Testis (tissue), 2 donors: ENCODE measurements at regions not wholly inside any gene's neighbourhood (a gene's known extent, or its start where the extent isn't known, plus 50 kb on each side); places are given as distances from the start of the nearest gene placed in this dataset.

Experiments used
- DNase-seq: peaks from one replicate; pipeline ENCODE4 v3.0.0-alpha.2; 2019
- H3K27ac ChIP-seq, 2 donors: fragments of 200-600 bp; sonication (generic); one replicate each; pipeline ENCODE4 v1.5.1; 2019
- H3K27me3 ChIP-seq: fragments of 200-600 bp; sonication (generic); one replicate; pipeline ENCODE4 v1.5.1; 2019
- H3K36me3 ChIP-seq: fragments of 200-600 bp; sonication (generic); one replicate; pipeline ENCODE4 v1.5.1; 2017; ENCODE audit warnings: low read depth; ENCODE audit errors: missing control alignments
- H3K4me1 ChIP-seq: fragments of 200-600 bp; sonication (generic); one replicate; pipeline ENCODE4 v1.5.1; 2019
- H3K4me3 ChIP-seq, 2 donors: fragments of 200-600 bp; sonication (generic); one replicate each; pipeline ENCODE4 v1.5.1; 2017 to 2019
- H3K9me3 ChIP-seq: fragments of 200-600 bp; sonication (generic); one replicate; pipeline ENCODE4 v1.5.1; 2017
- CTCF ChIP-seq, 3 experiments: fragments of 450-650 bp in 2 of 3; fragments of 200-600 bp in 1 of 3; sonication (generic) in 1 of 3; IDR thresholded peaks; one replicate each; pipeline ENCODE4 v1.5.1; 2016 to 2019; ENCODE audit warnings: antibody characterized with exemption in 3 of 3, mild to moderate bottlenecking in 2 of 3, moderate library complexity in 1 of 3
- POLR2A ChIP-seq: fragments of 450-650 bp; IDR thresholded peaks from one replicate; pipeline ENCODE4 v1.6.1; 2017; ENCODE audit warnings: antibody characterized with exemption, mild to moderate bottlenecking, moderate library complexity
- WGBS, 2 donors: methylation state at CpG; one replicate each; pipeline ENCODE4 v1.1.5; 2018; 5-methylcytosine and 5-hydroxymethylcytosine counted together
- intact Hi-C: fragments of 100-400 bp; cut with DNase I; formaldehyde crosslinking; loops from one replicate; pipeline ENCODE4 v1.15.1; 2023; ENCODE audit warnings: low total_unique reads

GRCh38 chr1:240031009-240031408 is 60.7 kb upstream of the FMN2 start:
- TF ChIP-seq POLR2A (no peak), CTCF (IDR thresholded peaks at IDR 0.05) (no peak)

DNA sequence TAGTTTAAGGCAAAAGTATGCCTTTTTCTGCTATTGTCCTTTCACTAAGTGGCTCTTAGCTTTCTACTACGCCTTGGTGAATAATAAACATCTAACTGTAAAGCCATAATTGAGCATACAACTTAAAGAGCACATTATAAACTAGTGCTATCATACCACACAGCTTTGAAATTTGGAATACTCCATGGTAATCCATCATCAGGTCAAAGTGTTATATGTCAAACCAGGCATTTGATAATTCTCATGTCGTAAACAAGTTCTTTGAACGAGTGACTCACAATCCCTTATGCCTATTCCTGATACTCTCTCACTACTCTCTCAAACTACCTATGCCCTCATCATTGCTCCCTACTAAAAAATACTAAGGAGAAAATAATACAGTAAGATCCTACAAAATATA is 60.3 kb upstream of the FMN2 start:
- intact Hi-C loops = no loop called here
- H3K36me3 ChIP-seq = no peaks in the 10 kb centered on the region
- no peaks in the 10 kb centered on the region for H3K4me1 ChIP-seq
- no peaks in the 10 kb centered on the region for H3K9me3 ChIP-seq
- 81 to 88% methylated on average over 3 of the region's 3 CpGs for WGBS, 2 donors
- DNase-seq = no peak
- TF ChIP-seq CTCF (IDR thresholded peaks at IDR 0.05) = no peak
- TF ChIP-seq POLR2A = no peak
- no peaks in the 10 kb centered on the region for H3K27me3 ChIP-seq
- no peak overlapping the region for H3K27ac ChIP-seq
- no peak overlapping the region for H3K4me3 ChIP-seq

More at GRCh38 chr1:240031009-240031408, 60.7 kb upstream of the FMN2 start:
- H3K27me3 ChIP-seq = no peaks in the 10 kb centered on the region
- H3K36me3 ChIP-seq = no peaks in the 10 kb centered on the region
- H3K4me1 ChIP-seq = no peaks in the 10 kb centered on the region
- WGBS, 2 donors = 74 to 78% methylated on average over 5 of the region's 5 CpGs
- intact Hi-C loops = no loop called here
- DNase-seq = no peak
- H3K27ac ChIP-seq = no peak overlapping the region
- H3K9me3 ChIP-seq = no peaks in the 10 kb centered on the region
- no peak overlapping the region for H3K4me3 ChIP-seq

DNA sequence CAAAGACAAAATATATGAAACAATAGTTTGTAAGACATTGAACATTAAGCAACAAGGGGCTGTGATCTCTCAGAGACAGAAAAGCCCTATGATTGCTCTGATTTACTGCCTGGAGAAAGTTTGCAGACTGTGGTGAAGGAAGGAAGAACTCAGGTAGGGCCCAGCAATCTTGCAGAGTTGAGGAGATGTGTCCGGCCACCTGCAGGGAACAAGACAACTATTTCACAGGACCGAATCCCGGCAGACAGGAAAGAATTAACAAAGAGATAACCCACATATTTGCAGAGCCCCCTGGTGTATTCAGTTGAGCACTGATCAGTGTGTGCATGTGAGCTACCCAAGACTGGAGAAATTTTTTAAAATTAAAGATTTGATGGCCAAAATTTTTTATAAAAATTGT is 58.3 kb upstream of the FMN2 start:
- intact Hi-C loops = no loop called here
- no peaks in the 10 kb centered on the region for H3K36me3 ChIP-seq
- H3K4me1 ChIP-seq = no peaks in the 10 kb centered on the region
- H3K9me3 ChIP-seq = no peaks in the 10 kb centered on the region
- TF ChIP-seq CTCF (IDR thresholded peaks at IDR 0.05) (no peak), POLR2A (no peak)
- no peak overlapping the region for H3K4me3 ChIP-seq
- WGBS, 2 donors = 70 to 75% methylated on average over 3 of the region's 3 CpGs
- DNase-seq = no peak
- no peaks in the 10 kb centered on the region for H3K27me3 ChIP-seq
- no peak overlapping the region for H3K27ac ChIP-seq

- intact Hi-C loops = no loop called here
- Histone ChIP-seq H3K4me1 (no peaks in the 10 kb centered on the region), H3K36me3 (no peaks in the 10 kb centered on the region), H3K9me3 (no peaks in the 10 kb centered on the region), H3K27me3 (no peaks in the 10 kb centered on the region), H3K4me3 (no peak overlapping the region), H3K27ac (no peak overlapping the region)
- WGBS, 2 donors = 90% methylated on average over 1 of the region's 1 CpG
- DNase-seq = no peak
- TF ChIP-seq POLR2A (no peak), CTCF (IDR thresholded peaks at IDR 0.05) (no peak)
Measured at GRCh38 chr1:240036526-240036925, 55.2 kb upstream of the FMN2 start.
